ENCODE measurements at regions not wholly inside any gene's neighbourhood (a gene's known extent, or its start where the extent isn't known, plus 50 kb on each side); places are given as distances from the start of the nearest gene placed in this dataset.

- TF ChIP-seq EZH2phosphoT487 (IDR thresholded peaks at IDR 0.05; ENCODE audit: insufficient read depth, low read depth) (no peak), EZH2 (IDR thresholded peaks at IDR 0.05; ENCODE audit: insufficient read depth, poor library complexity, severe bottlenecking) (no peak)
These were observed 227.4 kb upstream of the SORCS1 start for GRCh38 chr10:107391901-107392300.

All from GM23248 (cell line).